ENCODE measurements at regions not wholly inside any gene's neighbourhood (a gene's known extent, or its start where the extent isn't known, plus 50 kb on each side); places are given as distances from the start of the nearest gene placed in this dataset.

DNA sequence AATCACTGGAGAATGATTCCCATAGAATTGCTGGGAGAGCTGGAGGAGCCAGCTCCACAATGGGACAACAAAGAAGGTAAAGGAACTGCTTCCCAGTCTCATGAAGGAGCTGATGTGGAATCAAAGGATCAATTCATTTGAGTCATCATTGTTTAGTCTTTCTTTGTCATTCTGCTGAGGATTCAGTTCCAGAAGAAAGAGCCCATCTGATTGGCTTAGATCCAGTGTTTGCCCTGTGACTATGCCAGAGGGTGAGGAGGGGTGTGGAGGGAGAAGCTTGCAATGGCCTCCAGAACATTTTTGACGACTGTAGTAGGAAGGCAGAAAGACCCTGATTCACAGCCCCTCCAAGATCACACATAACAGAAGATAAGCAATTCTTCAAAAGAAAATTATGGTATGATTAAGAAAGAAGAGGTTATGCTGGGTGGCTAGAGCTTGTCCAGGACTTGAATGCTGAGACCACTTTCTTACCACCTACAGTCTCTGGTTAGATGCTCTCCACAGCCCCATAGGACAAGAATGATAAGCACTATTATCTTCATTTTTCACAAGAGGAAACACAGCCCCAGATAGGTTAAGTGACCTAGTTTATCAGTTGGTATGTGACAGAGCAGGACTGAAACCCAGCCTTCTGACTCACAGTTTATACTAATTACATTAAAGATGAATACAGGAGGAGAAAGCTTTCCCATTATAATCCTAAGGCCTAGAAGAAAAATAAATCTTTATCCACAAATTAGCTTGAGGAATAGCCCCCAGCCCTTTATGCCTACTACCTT is 363.1 kb downstream of the PRELID2 start:
- Mint-ChIP-seq H3K4me3 (no peak overlapping the region), H3K36me3 (no peaks in the 10 kb centered on the region), H3K4me1 (ENCODE audit: unreplicated experiment) (peaks cover 4% of the 10 kb centered on the region), H3K9me3 (no peaks in the 10 kb centered on the region), H3K27me3 (no peaks in the 10 kb centered on the region), H3K27ac (no peak overlapping the region)
- TF ChIP-seq, protein P1, sequence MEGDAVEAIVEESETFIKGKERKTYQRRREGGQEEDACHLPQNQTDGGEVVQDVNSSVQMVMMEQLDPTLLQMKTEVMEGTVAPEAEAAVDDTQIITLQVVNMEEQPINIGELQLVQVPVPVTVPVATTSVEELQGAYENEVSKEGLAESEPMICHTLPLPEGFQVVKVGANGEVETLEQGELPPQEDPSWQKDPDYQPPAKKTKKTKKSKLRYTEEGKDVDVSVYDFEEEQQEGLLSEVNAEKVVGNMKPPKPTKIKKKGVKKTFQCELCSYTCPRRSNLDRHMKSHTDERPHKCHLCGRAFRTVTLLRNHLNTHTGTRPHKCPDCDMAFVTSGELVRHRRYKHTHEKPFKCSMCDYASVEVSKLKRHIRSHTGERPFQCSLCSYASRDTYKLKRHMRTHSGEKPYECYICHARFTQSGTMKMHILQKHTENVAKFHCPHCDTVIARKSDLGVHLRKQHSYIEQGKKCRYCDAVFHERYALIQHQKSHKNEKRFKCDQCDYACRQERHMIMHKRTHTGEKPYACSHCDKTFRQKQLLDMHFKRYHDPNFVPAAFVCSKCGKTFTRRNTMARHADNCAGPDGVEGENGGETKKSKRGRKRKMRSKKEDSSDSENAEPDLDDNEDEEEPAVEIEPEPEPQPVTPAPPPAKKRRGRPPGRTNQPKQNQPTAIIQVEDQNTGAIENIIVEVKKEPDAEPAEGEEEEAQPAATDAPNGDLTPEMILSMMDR (conservative IDR thresholded peaks at IDR 0.05) = no peak
- no peak for DNase-seq (ENCODE audit: extremely low spot score, unreplicated experiment)

DNA sequence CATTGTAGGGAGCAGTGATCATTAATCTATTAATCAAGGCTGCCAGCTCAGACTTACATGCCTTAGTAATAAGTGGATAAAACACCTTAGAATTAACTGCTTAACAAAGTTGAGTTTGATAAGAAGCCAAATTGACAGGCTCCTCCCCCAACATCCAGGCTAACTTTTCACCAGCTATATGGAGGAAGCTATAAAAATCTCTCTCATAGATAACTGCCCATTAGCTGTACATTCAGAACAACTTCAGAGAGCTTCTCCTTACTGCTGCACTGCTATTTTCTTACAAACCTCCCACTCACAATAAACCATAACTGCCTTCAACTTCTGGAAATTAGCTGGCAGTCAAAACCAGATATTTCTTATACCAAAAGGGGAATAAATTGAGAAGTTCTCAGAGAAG is 364.1 kb downstream of the PRELID2 start:
- Mint-ChIP-seq H3K36me3 (no peaks in the 10 kb centered on the region), H3K27ac (no peak overlapping the region), H3K4me1 (ENCODE audit: unreplicated experiment) (peaks cover 4% of the 10 kb centered on the region), H3K9me3 (no peaks in the 10 kb centered on the region), H3K27me3 (no peaks in the 10 kb centered on the region), H3K4me3 (no peak overlapping the region)
- DNase-seq (ENCODE audit: extremely low spot score, unreplicated experiment) = no peak
- TF ChIP-seq, protein P1 (conservative IDR thresholded peaks at IDR 0.05) = no peak

DNA sequence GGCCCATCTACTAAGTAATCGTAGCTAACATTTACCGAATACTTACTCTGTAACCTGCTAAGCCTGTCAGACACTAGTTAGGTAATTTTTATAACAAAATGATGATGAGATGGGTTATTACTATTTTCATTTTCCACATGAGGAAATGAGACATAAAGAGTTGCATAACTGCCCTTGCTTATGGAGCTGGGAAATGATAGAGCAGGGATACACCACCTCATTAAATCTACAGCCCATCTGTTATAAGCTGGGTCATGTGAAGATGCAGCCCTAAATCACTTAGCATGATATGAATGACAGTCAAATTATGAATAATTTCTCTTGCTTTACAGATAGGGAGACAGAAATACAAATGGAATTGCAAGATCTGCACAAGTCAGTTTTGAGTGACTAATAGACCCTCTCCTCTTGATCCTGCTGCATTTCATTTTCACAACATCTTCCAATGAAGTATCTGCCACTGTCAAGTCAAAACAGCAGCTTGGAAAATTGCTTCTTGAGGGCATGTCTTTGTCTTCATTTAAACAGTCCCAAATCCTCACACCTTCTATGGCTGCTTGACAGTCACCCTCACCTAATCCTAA is 364.7 kb downstream of the PRELID2 start:
- Mint-ChIP-seq H3K4me3 (no peak overlapping the region), H3K9me3 (no peaks in the 10 kb centered on the region), H3K27me3 (no peaks in the 10 kb centered on the region), H3K4me1 (ENCODE audit: unreplicated experiment) (peaks cover 4% of the 10 kb centered on the region), H3K27ac (no peak overlapping the region), H3K36me3 (no peaks in the 10 kb centered on the region)
- DNase-seq (ENCODE audit: extremely low spot score, unreplicated experiment) = no peak
- TF ChIP-seq, protein P1 (conservative IDR thresholded peaks at IDR 0.05) = no peak

DNA sequence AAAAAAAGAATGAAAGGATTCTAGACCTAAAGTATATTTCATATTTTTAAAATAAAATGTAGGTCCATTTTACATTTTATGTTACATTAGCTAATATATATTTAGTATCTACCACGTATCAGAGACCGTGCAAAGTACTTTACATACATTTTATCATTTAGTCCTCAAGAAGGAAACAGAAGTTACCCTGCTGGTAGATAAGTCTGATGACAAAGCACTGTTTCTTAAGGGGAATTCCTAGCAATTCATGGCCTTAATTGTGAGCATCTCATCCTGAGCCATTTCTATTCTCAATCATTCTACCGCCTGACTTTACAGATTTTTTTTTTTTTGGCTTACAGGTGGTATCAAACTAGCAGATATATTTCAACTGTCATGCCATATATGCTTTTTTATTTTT is 367.7 kb downstream of the PRELID2 start:
- Mint-ChIP-seq H3K4me1 (ENCODE audit: unreplicated experiment) (peaks cover 4% of the 10 kb centered on the region), H3K36me3 (no peaks in the 10 kb centered on the region), H3K27me3 (no peaks in the 10 kb centered on the region), H3K4me3 (no peak overlapping the region), H3K27ac (no peak overlapping the region), H3K9me3 (peaks cover 2% of the 10 kb centered on the region)
- no peak for DNase-seq (ENCODE audit: extremely low spot score, unreplicated experiment)
- TF ChIP-seq, protein P1 (conservative IDR thresholded peaks at IDR 0.05) = no peak

DNA sequence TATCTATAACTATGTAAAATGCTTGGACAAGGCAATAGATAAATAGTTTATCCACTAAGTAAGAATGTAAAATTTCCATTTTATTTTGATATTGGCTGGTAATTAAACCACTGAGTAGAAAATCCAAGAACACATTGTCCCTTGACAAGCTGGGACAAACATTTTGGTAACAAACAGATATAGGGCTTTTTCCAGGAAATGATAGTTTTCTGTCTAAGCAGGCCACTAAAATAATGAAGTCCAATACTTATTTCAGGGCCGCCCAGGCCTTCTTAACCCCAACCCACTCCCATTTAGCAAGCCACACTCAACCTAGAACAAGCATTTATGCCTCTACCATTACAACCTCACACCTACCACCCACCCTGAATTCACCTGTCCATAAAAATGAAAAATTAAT is 368.6 kb downstream of the PRELID2 start:
- Mint-ChIP-seq H3K4me1 (ENCODE audit: unreplicated experiment) (no peaks in the 10 kb centered on the region), H3K36me3 (no peaks in the 10 kb centered on the region), H3K9me3 (peaks cover 3% of the 10 kb centered on the region), H3K4me3 (no peak overlapping the region), H3K27me3 (no peaks in the 10 kb centered on the region), H3K27ac (no peak overlapping the region)
- no peak for DNase-seq (ENCODE audit: extremely low spot score, unreplicated experiment)
- TF ChIP-seq, protein P1 (conservative IDR thresholded peaks at IDR 0.05) = no peak
